ENCODE measurements at regions not wholly inside any gene's neighbourhood (a gene's known extent, or its start where the extent isn't known, plus 50 kb on each side); places are given as distances from the start of the nearest gene placed in this dataset.

- DNase-seq (ENCODE audit: low read depth): no peak
- no peak for TF ChIP-seq CTCF (conservative IDR thresholded peaks at IDR 0.05; ENCODE audit: low read depth, low read length)
- H3K4me3 ChIP-seq (ENCODE audit: low read length): no peak overlapping the region
Measured at GRCh38 chr4:62269918-62270317, 1069.8 kb downstream of the ADGRL3 start.

- no peak for DNase-seq (ENCODE audit: low read depth)
Measured at GRCh38 chr4:62263454-62263853, 1063.3 kb downstream of the ADGRL3 start.

GRCh38 chr4:62262676-62263075 lies 1062.5 kb downstream of the ADGRL3 start:
- DNase-seq (ENCODE audit: low read depth): no peak
- H3K4me3 ChIP-seq (ENCODE audit: low read length): no peak overlapping the region
- no peak for TF ChIP-seq CTCF (conservative IDR thresholded peaks at IDR 0.05; ENCODE audit: low read depth, low read length)

More at GRCh38 chr4:62263454-62263853, 1063.3 kb downstream of the ADGRL3 start:
- no peak for TF ChIP-seq CTCF (conservative IDR thresholded peaks at IDR 0.05; ENCODE audit: low read depth, low read length)
- H3K4me3 ChIP-seq (ENCODE audit: low read length): no peak overlapping the region

DNA sequence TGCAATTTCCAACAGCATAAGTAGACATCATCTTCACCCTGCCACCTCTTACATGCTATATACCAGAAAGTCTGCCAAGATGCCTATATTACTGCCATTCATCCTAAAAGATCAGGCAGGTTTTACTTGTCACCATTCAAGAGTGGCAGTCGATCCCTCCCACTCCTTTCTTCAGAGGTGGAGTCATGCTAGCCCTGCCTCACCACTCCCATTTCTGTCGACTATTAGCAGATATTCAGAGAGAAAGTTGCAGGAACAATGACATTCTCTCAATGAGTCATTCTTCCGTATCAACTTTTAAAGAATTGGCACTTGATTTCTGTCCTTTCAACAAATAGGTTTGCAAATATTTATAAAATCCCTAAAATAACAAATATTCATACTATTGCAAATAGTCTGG lies 1060.1 kb downstream of the ADGRL3 start:
- H3K4me3 ChIP-seq (ENCODE audit: low read length): no peak overlapping the region
- no peak for TF ChIP-seq CTCF (conservative IDR thresholded peaks at IDR 0.05; ENCODE audit: low read depth, low read length)
- no peak for DNase-seq (ENCODE audit: low read depth)

DNA sequence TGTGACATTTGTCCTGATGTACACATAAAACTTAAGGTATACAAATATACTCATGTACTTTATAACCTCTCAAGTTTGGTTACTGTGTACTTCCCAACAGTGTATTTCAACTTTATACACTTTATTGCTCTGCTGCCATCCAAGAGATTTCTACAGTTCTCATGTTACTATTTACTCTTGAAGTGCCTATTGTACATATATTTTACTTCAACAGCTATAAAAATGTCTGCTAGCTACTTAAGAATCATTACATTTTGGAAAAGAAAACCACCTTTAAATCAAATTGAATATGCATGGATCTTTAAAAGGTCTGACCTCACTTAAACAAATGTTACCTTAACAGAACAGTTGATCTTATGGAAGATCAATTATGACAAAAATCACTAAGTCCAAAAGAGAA lies 1056.4 kb downstream of the ADGRL3 start:
- no peak for DNase-seq (ENCODE audit: low read depth)
- no peak for TF ChIP-seq CTCF (conservative IDR thresholded peaks at IDR 0.05; ENCODE audit: low read depth, low read length)
- no peak overlapping the region for H3K4me3 ChIP-seq (ENCODE audit: low read length)

DNA sequence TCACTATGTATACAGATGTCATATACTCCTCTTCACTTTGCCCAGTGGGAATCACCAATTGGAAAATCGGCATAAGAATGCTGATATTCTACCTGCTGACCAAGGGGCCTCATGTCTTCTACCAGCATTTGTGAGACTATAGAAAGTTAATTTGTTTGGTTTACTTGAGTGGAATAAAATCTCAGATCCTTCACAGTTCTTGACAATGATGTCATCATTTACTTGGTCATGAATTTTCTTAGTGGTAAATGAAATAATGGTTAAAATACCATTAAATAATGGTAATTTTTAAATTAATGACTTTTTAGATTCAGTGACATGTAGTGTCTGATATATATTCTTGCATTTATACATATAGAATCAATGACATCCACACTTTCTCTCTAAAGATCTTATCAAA lies 1052.6 kb downstream of the ADGRL3 start:
- TF ChIP-seq CTCF (conservative IDR thresholded peaks at IDR 0.05; ENCODE audit: low read depth, low read length): no peak
- H3K4me3 ChIP-seq (ENCODE audit: low read length): no peak overlapping the region
- DNase-seq (ENCODE audit: low read depth): no peak

DNA sequence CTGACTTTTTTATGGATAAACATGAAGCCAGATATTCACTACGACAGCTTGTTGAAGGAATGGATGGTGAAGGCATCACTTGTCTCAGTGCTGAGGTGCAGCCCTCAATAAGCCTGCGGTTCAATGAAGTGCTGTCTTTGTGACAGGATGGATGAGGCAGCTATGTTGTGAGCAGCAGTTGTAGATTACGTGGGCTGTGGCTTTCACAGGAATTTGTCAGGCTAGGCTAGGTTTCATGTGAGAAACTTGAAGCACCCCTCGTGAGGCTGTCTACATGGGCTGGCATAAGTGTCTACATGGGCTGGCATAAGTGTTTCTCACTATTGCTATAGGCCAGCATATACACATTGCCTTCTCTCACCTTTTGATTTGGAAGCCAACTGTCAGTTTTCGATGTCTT lies 1050.0 kb downstream of the ADGRL3 start:
- no peak overlapping the region for H3K4me3 ChIP-seq (ENCODE audit: low read length)
- DNase-seq (ENCODE audit: low read depth): no peak
- no peak for TF ChIP-seq CTCF (conservative IDR thresholded peaks at IDR 0.05; ENCODE audit: low read depth, low read length)

Measured in retinal pigment epithelial cell (primary cell).